HG03066 (cell line): ENCODE measurements at regions not wholly inside any gene's neighbourhood (a gene's known extent, or its start where the extent isn't known, plus 50 kb on each side); places are given as distances from the start of the nearest gene placed in this dataset.
"Not testable (repeated sequence)": the region's sequence is repeated elsewhere in the genome, so short reads cannot be mapped to it uniquely, and the experiment has no call there.

Source experiments
- ATAC-seq: cut with Tn5 transposase; IDR thresholded peaks from one replicate; pipeline ENCODE4 v1.9.1; 2021; ENCODE audit warnings: low read depth; ENCODE audit not compliant: unreplicated experiment

DNA sequence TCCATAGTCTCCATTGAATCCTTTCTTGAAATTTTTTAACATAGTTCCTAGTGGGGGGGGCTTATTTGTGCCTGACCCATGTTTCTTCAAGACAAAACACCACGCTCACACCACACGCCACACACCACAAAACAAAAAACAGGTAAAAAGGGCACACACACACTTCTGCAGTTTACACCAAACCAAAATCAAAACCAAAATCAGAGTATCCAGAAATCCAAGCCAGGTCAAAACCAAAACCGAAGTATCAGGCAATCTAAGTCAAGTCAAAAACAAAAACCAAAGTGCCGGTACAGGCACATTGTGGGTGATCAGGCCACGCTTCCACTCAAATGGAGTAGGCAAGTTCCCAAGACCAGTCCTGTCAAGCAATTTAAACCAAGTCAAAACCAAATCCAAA lies 158.6 kb downstream of the PPIAL4G start:
- not testable (repeated sequence) for ATAC-seq

DNA sequence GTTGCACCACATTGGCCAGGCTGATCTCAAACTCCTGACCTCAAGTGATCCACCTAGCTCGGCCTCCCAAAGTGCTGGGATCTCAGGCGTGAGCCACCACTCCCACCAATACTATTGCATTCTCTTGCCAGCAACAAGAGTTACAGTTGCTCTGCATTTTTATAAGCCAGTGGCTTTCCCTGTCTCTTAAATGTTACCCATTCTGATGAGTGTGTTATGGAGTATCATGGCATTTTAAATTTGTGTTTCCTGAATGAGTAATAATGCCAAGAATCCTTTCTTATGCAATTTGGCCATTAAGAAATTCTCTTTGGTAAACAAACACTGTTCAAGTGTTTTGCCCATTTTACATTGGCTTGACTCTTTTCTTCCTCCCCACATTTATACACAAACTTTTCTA lies 163.0 kb downstream of the PPIAL4G start:
- ATAC-seq = not testable (repeated sequence)

DNA sequence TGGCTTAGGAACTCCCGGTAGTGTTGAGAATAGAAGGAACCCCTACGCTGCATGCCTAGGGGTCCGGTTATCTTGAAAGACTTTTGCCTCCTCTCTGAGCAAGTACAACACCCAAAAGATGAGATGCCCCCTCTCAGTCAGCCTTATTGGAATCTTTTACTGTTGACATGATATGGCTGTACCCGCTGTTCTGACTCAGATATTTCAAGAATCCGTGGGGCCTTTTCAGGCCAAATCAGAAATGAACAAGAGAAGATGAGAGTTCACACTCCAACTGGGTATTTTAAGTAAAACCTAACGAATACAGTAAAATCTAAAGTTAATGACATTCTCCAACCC lies 164.2 kb downstream of the PPIAL4G start:
- ATAC-seq = peak; percentile 20

DNA sequence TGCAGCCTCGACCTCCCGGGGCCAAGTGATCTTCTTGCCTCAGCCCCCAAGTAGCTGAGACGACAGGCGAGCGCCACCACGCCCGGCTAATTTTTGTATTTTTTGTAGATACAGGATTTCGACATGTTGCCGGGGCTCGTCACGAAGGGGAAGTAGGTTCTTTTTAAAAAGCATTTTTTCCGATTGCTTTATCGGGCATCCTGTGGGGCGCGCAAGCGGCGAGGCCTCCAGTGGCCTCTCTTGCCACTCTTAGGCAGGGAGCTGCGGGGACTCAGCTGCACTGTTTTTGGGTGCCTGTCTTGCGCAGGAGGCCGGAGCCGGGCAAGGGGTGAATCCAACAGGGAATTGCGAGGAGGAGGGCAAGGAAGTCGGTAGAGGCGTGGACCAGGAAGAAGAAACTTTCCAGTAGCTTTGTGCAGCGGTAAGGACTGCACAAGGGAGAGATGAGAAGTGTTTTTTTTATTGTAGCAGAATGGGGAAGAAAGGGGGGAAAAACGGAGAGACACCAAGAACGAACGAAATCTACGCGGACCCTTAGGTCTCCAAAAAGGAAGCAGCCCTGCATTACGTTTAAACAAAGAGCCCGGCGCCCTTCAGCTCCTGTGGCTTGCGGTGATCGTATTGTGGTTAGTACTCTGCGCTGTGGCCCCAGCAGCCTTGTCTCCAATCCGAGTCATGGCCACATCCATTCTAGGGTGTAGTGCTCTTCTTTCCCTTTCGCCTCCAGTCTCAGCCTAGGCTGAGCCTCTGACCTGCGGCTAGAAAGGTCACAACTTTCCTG lies 164.8 kb downstream of the PPIAL4G start:
- ATAC-seq = peak; percentile 55

DNA sequence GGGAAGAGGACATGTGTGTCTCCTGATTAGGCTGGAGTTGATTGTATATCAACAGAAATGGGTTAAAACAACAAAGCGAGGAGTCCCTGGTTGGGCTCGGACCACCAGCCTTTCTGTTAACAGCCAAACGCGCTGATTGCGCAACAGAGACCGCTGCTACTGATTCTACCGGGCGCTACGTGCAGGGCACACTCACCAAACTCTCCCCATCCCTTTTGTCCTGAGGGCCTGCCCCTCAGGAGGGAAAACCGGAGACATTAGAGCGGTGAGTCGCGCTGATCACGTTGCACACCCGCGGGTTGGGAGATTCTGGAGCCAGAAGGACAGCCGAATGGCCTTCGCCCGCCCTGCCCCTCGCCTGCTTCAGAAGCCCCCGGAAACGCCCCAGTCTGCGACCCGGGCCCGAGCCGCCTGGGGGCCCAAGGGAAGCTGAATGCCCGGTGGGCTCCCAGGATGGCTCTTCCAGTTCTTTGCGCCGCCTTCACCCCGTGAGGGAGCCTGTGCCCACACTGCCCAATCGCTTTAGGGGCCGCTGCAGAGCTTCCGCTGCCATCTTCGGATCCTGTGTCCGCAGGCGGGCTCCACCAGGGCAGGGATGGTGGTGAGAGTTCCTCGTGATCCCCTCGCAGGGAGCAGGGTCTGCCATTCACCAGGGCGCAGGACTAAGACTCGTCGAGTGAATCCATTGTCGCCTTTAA lies 165.4 kb upstream of the NBPF11 start:
- no peak for ATAC-seq

DNA sequence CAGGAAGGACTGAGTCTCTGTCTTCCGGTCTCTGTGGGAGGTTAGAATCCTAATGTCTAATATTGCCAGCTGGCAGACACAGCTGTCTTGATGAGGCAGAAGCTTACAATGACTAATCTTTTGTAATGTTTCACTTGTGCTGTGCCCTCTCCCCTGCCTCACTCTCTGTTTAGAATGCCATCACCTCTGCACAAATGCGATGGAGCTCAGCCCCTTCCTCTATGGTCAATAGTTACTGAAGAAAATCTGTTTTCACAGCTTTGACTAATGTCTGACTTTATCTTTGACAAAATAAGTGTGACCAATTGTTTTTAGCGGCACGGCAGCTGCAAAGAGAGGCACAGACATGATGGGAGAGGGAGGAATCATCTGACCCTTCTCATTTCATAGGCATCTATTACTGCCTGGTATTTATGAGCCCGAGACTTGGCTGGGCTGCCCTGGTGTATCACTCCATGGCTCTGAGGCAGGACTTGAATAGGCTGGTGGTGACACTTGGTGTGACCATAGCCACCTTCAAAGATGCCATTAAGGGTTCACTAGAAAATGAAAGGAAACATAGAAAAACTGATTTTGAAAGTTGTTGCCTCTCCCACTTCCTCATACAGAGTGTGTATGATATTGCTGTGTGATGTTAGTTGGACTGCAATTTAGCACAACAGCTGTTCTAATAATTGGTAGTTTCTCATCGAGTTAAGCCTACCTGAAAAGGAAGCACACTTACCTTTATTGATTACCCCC lies 163.2 kb upstream of the NBPF11 start:
- peak; percentile 67 for ATAC-seq

DNA sequence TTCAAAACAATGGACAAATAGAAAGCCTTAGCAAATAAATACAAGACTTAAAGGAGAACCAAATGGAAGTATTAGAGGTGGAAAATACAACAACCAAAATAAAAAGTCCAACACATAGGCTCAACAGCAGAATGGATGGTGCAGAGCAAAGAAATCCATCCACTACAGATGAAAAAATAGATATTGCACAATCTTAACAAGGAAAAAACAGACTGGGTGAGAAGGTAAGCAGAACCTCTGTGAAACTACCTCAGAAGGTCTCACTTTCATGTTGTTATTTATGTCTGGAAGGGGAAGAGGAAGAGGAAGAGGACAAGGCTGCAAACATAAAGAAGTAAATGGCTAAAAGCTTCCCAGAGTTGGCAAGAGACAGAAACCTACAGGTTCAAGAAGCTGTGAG lies 158.7 kb upstream of the NBPF11 start:
- ATAC-seq = no peak

DNA sequence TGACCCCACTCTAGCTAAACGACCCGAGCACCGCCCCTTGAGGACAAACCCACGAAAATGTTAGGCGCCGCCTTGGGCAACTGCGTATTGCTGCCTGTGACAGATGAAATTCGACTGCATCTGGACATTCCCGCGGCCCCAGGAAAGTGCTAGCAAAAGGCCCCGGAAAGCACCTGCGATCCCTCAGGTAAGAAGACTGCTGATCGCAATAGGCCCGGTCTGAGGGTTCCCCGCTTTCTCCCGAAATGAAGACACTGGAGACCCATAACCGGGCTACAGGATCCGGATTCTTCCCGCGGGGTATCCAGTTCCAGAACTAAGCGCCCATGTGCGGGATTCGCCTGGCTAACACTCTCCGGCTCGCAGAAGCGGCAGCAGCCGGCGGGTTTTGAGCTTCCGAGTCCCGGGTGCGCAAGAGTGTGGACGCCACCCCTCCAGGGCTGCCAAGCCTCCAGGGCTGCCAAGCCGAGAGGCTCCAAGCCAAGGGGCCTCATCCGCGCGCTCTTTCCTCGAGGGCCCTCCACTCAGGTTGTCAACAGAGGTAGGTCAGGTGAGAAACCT lies 157.9 kb upstream of the NBPF11 start:
- no peak for ATAC-seq

DNA sequence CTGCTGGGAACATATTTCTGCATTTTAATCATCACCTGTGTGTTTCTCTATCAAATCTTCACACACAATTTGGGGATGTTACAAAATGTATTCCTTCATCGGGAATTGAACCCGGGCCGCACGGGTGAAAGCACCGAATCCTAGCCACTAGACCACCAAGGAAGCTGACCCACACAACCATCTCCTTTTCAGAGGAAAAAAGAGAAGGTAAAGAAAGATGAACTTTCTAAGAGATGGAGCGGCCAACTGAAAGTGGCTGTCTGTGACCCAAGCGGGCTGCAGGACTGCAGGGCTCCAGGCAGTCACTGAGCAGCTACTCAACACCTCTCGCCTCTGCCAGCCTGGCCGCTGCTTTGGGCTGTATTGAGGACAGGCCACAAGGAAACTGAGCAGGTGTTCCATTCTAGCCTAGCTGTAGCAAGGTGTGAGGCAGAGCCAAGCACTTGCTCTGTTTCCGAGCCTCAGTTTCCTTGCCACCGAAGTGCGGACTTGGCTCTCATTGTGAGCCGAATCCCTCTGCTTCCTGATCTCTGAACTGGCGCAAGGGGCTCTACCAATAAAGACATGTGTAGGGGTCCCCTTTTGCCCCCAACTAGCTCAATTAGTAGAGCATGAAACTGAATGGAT lies 156.9 kb upstream of the NBPF11 start:
- no peak for ATAC-seq

DNA sequence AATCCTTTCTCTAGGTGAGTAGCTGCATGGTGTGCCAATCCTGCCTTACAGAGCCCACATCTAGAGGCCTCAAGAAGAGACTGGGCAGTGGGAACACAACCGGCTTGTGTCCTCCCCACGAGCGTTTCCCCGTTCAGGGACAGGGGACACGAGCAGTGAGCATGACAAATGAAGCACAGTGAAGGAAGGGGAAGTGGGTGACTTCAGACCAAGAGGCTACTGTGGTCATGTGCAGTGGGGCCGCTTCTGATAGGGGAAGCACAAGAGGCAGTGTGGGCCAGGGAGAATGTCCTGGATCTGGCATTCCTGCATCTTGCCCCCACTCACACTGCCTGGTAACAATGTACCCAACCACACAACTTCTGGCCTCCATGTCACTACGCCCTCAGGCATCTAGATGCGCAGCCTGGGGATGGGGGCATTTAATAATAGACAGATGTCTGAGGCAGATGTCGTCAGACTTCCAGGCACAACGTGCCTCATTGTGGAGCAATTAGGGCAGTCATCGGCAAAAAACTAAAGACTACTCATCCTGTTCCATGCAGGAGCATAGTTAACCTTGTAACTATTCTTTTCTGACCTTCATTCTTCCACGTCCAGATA lies 155.6 kb upstream of the NBPF11 start:
- no peak for ATAC-seq

DNA sequence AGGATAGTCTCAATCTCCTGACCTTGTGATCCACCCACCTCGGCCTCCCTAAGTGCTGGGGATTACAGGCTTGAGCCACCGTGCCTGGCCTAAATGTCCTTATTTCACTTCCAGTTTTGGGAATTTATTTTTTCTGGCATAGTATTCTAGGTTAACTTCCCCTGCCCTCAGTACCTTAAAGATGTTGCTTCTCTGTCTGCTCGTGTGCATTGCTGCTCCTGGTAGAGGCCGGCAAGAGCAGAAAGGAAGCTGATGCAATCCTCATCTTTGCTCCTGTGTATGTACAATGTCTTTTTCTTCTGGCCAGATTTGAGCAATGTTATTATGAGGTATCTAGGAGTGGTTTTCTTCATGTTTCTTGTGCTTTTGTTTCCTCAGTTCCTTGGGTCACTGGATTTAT lies 152.9 kb upstream of the NBPF11 start:
- ATAC-seq = not testable (repeated sequence)

DNA sequence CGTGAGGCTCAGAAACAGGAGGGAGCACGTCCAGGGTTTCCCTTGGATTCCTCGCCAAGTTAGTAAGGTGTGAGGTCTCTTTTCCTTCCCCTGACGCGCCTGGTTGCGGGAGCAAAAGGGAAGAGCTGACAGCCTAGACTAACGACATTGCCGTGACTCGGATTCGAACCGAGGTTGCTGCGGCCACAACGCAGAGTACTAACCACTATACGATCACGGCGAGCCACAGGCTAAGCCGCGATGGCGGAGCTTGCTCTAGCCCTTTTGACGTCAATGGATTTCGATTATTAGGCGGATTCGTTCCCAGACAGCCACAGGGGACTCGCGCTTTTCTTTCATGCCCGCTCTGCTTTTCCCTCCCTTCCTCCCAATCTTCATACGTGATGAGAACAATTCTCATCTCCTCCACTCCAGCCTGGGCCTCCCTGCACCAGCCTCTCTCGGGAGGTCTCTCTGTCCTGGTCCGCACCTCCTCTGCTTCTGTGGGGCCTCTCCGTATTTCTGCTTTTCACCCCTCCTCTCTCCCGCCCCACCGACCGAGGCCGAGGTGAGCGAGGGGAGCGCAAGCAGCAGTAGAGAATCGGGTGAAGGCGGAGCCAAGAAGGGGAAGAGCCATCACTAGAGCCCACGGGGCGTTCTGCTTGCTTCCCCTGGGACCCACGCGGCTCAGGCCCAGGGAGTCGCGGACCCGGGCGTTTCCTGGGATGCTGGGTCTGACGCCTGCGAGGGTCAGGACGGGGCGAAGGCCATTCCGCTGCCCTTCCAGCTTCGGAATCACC lies 150.7 kb upstream of the NBPF11 start:
- not testable (repeated sequence) for ATAC-seq

DNA sequence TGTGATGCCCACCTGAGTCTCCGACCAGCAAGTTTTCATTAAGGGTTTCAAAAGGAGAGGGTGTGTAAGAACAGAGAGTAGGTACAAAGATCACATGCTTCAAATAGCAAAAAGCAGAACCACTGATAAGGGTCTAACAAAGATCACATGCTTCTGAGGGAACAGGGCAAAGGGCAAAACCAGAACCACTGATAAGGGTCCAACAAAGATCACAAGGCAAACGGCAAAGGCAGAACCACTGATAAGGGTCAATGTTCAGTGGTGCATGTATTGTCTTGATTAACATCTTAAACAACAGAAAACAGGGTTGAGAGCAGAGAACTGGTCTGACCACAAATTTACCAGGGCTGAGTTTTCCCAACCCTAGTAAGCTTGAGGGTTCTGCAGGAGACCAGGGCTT lies 145.8 kb upstream of the NBPF11 start:
- not testable (repeated sequence) for ATAC-seq

DNA sequence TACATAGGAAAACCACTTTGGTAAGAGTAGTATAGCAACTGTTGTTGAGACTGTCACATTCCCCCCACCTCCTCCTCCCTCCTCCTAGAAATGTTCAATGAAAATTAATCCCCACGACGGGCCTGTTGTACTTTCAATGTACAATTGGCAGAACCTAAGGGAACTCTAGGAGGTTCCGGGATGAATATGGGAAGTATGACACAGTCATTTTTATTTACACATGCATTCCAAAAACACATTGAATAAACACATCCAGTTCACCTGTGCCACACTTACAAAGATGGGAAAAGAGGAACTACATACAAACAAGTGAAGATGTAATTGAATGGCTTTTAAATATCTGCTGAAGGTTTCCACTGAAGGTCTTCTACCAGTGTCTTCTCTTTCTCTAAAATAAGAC lies 144.4 kb upstream of the NBPF11 start:
- ATAC-seq = no peak

DNA sequence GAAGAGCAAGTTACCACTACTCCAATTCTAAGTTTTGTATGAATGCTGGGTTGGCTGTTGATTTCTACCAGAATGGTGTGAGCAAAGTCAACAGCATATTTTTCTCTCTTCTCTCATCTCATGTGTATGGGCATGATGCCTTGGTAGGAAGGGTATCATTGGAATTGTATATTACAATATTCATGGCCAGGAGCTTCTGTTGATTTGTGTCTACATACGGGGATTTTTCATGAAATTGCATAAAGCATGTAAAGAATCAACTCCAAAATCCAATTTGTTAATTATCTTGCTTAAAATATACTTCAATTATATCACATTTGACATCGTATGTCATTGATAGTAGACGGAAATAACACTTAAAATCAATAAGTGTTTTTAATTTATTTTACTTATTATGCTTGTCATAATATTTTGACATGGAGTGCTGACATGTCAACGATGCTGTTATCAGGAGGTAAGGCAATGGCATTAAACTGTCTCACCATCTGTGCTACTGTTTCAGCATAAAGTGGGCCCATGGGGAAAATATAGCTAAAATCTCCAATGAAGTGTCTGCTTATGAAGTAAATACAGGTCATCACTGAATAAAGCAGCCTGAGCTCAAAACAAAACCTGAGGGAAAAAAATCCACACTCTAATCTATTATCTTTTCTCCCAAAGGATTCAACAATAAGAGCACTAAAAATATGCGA lies 142.2 kb upstream of the NBPF11 start:
- ATAC-seq = no peak

DNA sequence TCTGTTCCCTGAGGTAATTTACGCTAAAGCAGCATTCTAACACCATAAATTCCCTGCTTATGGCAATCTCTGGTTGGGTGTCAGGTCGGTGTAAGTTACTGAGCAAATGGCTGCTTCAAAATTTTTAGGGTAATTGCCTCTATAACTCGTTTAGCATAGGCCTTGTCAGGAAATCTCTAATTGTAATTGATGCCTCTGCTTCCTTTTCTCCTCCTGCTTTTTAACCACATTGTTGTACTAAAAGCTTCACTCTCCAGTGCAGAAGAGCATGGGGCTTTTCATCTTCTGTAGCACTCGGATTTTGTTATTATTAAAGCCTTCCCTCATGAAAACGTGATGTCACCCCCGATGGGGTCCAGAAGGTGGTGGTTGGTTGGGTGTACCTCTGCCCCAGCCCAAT lies 141.6 kb upstream of the NBPF11 start:
- no peak for ATAC-seq

DNA sequence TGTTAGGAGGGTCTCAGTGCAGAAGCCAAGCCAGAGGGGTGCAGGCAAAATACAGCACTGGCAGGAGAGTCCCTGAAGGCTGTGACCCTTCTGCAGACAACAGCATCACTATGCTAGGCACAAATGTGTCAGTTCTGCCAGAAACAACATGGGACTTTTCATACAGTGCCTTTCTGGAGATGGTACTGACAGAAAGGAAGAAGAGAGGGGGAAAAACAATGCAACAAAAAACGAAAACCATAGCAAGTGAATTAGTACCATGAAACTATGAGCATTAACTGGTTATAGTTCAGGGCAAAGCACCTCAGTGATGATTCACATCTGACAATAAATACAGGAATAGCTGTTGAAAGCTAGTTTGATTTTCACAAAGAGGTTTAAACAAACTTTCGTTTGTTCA lies 140.8 kb upstream of the NBPF11 start:
- ATAC-seq = no peak

DNA sequence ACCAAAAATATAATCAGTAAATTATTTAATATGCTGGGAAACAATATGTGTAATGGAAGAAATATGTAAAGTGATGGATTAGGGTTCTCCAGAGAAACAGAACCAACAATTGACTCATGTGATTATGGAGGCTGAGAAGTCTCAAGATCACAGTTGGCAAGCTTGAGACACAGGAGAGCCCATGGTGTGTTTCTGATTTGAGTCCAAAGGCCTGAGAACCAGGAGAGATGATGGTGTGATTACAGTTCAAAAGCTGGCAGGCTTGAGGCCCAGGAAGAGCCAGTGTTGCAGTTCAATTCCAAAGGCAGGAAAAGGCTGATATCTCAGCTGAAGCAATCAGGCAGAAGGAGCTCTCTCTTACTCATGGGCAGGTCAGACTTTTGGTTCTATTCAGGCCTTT lies 138.8 kb upstream of the NBPF11 start:
- ATAC-seq = no peak

DNA sequence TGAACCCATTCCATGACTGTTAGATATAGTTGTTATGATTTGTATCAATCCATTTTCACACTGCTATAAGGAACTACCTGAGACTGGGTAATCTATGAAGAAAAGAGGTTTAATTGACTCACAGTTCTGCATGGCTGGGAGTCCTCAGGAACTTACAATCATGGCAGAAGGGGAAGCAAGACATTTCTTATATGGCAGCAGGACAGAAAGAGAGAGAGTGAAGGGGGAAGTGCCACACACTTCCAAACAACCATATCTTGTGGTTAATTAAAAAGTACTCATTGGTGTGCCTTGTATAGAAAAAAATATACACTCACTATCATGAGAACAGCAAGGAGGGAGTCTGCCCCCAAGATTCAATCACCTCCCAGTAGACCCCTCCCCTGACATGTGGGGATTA lies 137.6 kb upstream of the NBPF11 start:
- ATAC-seq = no peak
